Ureter (tissue), 1 donor: ENCODE measurements at regions not wholly inside any gene's neighbourhood (a gene's known extent, or its start where the extent isn't known, plus 50 kb on each side); places are given as distances from the start of the nearest gene placed in this dataset.

Experiments
- DNase-seq: peaks from one replicate; pipeline ENCODE4 v3.0.0-alpha.2; 2020; ENCODE audit warnings: low spot score
- donor health status: DM: yes; HTN: yes; CAD: no.

GRCh38 chr2:75389271-75389670, 171.5 kb downstream of the EVA1A start:
- DNase-seq, result no peak

GRCh38 chr2:75381032-75381431, 179.7 kb downstream of the EVA1A start:
- no peak for DNase-seq

GRCh38 chr2:75379476-75380210, 180.3 kb upstream of the TACR1 start:
- no peak for DNase-seq

DNA sequence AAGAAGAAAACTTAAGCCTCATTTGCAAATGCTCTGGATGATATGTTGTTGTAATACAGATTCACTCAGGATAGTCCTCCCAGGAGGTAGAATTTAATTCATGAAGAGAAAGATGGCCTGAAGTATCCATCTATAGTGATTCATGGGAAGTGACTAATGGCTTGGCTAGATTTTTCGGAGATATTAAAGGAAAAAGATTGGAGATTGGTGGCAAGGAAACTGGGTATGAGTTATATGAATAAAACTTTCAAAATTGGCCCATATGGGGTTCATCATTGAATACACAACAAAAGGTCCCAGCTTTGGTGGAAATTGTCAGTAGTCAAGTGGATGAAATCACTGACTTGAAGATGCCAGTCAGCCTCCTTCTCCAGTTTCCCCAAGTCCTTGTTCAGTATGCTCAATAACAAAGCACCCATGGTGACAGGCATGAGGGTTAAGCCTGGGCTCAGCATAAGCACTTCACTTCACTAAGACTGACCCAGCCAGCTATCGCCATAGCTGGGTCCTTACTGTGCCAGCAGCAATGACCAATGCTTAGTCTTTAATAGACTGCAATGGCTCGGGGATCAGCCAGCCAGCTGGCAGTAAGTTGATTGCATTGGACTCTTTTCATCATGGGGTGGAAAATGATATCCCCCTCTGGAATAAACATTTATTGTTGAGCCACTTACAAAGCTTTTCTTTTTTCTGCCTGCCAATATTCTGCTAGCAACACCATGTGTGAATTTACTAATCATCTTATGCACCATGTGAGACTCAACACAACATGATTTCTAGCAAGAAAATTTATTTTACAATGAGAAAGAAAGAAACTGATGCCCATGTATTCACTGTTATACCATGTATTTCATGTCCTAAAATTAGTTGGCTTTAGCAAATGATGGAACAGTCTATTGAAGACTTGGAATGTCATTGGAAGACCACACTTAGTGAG, 176.6 kb upstream of the TACR1 start:
- DNase-seq, result no peak

DNA sequence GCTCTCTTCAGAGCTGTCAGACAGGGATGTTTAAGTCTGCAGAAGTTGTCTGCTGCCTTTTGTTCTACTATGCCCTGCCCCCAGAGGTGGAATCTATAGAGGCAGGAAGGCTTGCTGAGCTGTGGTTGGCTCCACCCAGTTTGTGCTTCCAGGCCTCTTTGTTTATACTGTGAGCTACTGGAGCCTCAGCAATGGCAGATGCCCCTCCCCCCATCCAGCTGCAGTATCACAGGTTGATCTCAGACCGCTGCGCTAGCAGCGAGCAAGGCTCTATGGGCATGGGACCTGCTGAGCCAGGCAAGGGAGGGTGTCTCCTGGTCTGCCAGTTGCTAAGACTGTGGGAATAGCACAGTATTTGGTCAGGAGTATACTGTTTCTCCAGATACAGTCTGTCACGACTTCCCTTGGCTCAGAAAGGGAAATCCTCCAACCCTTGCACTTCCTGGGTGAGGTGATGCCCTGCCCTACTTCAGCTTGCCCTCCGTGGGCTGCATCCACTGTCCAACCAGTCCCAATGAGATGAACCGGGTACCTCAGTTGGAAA, 175.2 kb upstream of the TACR1 start:
- peak; percentile 55 for DNase-seq

- DNase-seq, result no peak
These were observed 168.1 kb upstream of the TACR1 start for GRCh38 chr2:75367401-75367800.

GRCh38 chr2:75361486-75361885, 162.2 kb upstream of the TACR1 start:
- no peak for DNase-seq

DNA sequence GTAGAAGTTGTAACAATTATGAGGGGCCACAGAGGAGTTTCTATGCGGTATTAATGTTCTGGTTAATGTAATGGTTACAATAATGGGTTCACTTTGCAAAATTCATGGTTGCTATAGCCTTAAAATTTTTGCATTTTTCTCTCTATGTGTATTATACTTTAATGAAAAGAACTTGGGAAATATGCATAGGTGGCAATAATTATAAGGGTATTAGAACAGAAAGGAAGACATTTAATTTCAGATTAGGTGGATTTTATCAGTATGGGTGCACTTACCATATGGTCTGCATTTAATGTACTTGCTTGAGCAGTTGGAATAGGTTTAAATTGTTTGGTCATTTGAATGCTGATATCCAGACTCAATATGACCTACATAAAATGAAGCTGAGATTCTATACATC, 161.6 kb upstream of the TACR1 start:
- DNase-seq, result no peak

DNA sequence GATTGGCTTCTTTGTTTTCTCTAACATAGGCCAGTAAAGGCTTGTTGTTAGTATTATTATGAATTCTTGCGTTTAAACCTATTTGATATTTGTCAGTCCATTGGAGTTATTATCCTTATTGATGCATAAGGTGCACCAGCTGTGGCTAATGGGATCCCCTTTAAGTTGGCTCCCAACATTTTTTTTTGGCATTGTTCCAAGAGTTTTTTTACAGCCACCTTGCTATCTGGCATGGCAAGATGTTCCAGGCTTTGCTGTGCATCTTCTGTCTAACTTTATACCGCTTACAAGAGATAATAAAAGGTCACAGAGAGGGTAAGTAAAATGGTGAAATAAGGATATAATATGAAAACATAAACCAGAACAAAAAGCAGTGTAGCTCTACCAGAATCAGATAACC, 157.5 kb upstream of the TACR1 start:
- no peak for DNase-seq

DNA sequence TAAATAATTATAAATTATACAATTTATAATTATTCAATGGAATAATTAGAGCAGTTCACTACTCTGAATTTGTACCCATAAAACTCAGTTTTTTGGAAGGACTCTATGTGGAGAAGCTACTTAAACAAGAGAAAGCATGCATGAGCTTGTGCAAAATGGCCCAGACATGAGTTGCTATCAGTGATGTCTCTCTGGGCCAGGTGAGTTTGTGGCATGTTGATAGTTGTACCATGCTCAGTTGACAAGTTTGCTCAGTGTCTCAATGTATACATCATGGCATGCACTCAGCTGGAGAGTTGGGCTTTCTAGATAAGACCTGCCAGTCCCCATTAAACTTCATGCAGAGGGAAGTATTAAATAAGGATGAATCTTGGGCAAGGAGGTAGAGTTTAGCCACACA, 153.8 kb upstream of the TACR1 start:
- DNase-seq, result no peak

GRCh38 chr2:75348307-75348706, 149.0 kb upstream of the TACR1 start:
- no peak for DNase-seq

- no peak for DNase-seq
These were observed 144.8 kb upstream of the TACR1 start for GRCh38 chr2:75344146-75344545.

DNA sequence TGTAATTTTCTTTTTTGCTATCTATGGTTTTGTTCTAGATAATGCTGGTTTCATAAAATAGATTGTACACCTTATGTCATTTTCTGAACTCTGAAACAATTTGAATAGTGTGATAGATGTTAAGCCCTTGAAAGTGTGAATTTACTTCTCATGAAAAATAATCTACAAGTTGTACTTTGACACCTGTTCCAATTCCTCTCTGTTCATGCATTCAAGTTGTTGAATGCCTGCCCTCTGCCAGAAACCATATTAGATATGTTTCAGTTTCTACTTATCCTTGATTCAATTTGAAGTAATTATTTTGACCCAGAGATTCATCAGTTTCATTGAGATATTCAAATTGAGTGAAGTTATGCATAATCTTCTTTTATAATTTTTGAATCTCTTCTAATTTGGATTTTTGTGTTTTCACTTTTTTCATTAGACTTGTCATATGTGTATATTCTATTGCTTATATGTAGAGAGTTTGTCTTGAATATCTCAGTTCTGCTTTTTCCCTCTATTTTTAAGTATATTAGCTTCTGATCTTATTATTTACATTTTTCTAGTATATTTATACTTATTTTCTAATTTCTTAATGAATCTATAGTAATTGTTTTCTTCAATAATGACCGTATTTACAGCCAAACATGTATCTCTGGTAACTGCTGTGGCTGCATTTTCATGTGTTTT, 143.3 kb upstream of the TACR1 start:
- DNase-seq, result no peak

DNA sequence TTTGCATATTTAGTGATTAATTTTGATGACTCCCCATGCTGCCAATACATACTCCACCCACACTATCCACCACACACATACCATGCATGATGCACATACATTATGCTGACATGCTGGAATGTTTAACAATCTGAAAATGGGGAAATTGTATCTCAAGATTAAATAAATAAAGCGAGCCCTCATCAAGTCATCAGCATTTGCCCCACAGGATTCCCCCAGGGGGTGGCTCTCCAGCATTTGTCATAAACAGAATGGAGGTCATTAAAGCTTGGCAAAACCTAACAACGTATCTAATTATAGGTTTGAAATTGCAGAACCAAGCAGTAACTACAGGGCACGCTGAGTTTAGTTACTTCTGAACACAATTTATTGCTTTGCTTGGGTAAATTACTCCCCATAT, 141.2 kb upstream of the TACR1 start:
- no peak for DNase-seq

GRCh38 chr2:75338461-75338860, 139.1 kb upstream of the TACR1 start:
- no peak for DNase-seq

- no peak for DNase-seq
These were observed 138.3 kb upstream of the TACR1 start for GRCh38 chr2:75337619-75338018.

GRCh38 chr2:75337016-75337415, 137.7 kb upstream of the TACR1 start:
- DNase-seq, result no peak

DNA sequence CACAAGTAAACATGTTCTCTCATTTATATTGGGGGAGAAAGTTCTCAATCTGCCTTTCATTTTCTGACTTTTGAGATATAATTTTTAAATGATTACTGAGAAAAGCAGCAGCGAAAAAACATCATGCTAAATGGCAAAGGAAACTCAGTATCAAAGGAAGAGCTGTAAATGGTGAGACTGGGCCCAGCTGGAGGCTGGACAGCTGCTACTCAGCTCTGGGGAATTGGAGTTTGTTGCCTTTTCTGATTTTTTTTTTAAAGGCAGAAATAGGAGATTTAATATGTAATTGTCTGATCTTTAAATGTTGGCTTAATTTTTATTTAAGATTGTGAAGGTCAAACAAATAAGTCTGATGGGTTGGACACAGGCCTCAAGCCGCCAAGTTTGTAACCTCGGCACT, 137.1 kb upstream of the TACR1 start:
- no peak for DNase-seq

GRCh38 chr2:75334076-75334475, 134.8 kb upstream of the TACR1 start:
- no peak for DNase-seq

- no peak for DNase-seq
These were observed 134.3 kb upstream of the TACR1 start for GRCh38 chr2:75333646-75334045.

DNA sequence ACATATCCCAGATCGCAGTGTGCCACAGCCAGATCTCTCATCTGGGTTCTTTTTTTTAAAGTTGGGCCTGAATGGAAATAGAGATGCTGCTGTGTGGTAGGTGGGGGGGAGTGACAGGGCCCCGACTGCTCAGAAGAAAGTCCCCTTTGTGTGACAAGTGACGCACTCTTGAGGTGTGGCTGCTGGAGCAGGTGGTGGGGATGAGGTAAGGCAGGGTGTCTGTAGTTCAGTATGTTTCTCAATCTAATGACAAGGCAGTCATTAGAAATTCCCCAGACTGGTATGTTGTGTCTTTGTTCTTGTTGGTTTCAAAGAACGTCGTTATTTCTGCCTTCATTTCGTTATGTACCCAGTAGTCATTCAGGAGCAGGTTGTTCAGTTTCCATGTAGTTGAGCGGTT, 128.8 kb upstream of the TACR1 start:
- no peak for DNase-seq

DNA sequence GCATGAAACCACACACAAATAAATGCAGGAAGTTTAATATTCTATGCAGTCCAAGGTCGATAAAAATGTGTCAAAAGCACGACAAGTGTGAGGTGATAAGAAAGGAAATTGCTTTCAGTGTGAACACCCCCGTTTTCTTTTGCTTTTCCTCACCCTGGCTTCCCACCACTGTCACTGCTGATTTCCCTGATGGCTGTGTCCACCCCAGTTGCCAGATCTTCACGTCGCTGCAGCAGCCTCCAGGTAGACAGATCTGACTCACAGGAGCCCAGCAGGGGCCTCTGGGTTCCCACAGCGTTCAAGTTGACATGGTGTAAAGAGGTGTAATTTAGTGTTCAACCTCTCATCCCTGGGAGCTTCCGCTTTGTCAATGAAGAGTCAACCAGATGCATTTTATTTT, 128.0 kb upstream of the TACR1 start:
- DNase-seq, result no peak
